ENCODE measurements at regions not wholly inside any gene's neighbourhood (a gene's known extent, or its start where the extent isn't known, plus 50 kb on each side); places are given as distances from the start of the nearest gene placed in this dataset.

GRCh38 chr16:59212492-59213024, 478.4 kb upstream of the GOT2 start:
- no peak for TF ChIP-seq ZFX (IDR thresholded peaks at IDR 0.05)
- no peak for TF ChIP-seq CTCF (conservative IDR thresholded peaks at IDR 0.05)
- no peak overlapping the region for H3K27ac ChIP-seq

GRCh38 chr16:59210955-59211541, 476.9 kb upstream of the GOT2 start:
- TF ChIP-seq CTCF (conservative IDR thresholded peaks at IDR 0.05) (no peak), ZFX (IDR thresholded peaks at IDR 0.05) (no peak)

GRCh38 chr16:59205403-59205802, 471.3 kb upstream of the GOT2 start:
- no peak overlapping the region for H3K27ac ChIP-seq
- TF ChIP-seq CTCF (conservative IDR thresholded peaks at IDR 0.05) = no peak
- no peak for TF ChIP-seq ZFX (IDR thresholded peaks at IDR 0.05)

More at GRCh38 chr16:59210955-59211541, 476.9 kb upstream of the GOT2 start:
- no peak overlapping the region for H3K27ac ChIP-seq

GRCh38 chr16:59204589-59204988, 470.5 kb upstream of the GOT2 start:
- H3K27ac ChIP-seq = no peak overlapping the region
- TF ChIP-seq CTCF (conservative IDR thresholded peaks at IDR 0.05) (no peak), ZFX (IDR thresholded peaks at IDR 0.05) (no peak)

- H3K27ac ChIP-seq = no peak overlapping the region
- TF ChIP-seq ZFX (IDR thresholded peaks at IDR 0.05) = no peak
- TF ChIP-seq CTCF (conservative IDR thresholded peaks at IDR 0.05) = no peak
These were observed 468.2 kb upstream of the GOT2 start for GRCh38 chr16:59202233-59202862.

GRCh38 chr16:59201821-59202220, 467.7 kb upstream of the GOT2 start:
- TF ChIP-seq ZFX (IDR thresholded peaks at IDR 0.05) (no peak), CTCF (conservative IDR thresholded peaks at IDR 0.05) (no peak)

GRCh38 chr16:59201160-59201559, 467.0 kb upstream of the GOT2 start:
- no peak overlapping the region for H3K27ac ChIP-seq
- no peak for TF ChIP-seq CTCF (conservative IDR thresholded peaks at IDR 0.05)
- TF ChIP-seq ZFX (IDR thresholded peaks at IDR 0.05) = no peak

More at GRCh38 chr16:59201821-59202220, 467.7 kb upstream of the GOT2 start:
- H3K27ac ChIP-seq = no peak overlapping the region
